HG03565 (cell line): ENCODE measurements at regions not wholly inside any gene's neighbourhood (a gene's known extent, or its start where the extent isn't known, plus 50 kb on each side); places are given as distances from the start of the nearest gene placed in this dataset.

Source experiments
- ATAC-seq: cut with Tn5 transposase; IDR thresholded peaks from one replicate; pipeline ENCODE4 v1.9.1; 2021; ENCODE audit warnings: mild to moderate bottlenecking, moderate library complexity; ENCODE audit not compliant: unreplicated experiment

DNA sequence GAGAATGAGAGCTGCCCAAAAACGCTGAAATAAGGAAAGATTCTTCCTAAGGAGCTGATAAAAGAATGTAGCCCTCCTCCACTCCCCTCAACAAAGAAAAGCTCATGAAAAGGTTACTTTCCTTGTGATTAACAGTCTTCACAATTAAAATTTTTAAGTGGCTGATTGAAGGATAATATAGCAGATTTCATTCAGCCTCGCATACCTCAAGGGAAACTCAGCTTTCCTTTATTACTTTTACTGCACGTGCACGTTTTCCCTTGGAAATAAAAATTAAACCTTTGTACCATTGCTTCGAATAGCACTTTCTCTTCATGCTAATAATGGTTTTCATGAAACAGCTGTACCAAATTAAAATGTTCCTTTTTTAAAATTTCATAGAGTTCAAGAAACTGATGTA lies 234.0 kb upstream of the GRAMD2B start:
- no peak for ATAC-seq

DNA sequence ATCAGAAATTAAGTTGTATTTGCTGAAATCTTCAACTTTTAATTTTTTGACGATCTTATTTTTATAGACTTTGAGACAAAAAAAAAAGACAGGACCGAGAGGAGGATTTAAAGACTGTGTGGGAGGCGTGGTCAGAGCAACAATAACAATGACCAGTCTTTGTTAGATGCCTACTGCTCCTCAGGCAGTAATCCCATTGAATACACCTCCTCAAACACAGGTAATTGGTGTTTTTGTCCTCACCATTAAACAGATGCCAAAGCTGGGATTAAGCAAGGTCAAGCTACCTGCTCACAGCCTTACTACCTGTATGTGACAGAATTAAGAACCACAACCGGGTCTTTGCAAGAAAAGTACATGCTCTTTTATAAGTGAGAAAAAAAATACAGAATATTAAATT lies 233.3 kb upstream of the GRAMD2B start:
- no peak for ATAC-seq

DNA sequence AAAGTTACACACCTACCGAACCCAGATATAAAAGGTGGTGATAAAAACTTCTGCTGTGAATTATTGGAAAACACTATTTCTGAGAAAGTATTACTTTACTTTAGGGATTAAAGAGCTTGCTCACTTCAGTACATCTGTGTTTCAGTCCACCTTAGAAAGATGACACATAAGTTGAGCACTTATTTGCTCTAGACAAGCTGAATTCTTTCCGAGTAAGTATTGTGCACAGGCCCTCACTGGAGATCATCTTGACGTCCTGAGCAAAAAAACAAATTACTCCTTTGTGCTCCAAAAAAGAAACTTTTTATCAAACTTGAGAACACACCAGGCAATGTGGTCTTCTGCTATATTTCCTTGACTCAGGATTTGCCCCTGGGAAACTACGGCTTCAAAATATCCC lies 231.0 kb upstream of the GRAMD2B start:
- no peak for ATAC-seq

DNA sequence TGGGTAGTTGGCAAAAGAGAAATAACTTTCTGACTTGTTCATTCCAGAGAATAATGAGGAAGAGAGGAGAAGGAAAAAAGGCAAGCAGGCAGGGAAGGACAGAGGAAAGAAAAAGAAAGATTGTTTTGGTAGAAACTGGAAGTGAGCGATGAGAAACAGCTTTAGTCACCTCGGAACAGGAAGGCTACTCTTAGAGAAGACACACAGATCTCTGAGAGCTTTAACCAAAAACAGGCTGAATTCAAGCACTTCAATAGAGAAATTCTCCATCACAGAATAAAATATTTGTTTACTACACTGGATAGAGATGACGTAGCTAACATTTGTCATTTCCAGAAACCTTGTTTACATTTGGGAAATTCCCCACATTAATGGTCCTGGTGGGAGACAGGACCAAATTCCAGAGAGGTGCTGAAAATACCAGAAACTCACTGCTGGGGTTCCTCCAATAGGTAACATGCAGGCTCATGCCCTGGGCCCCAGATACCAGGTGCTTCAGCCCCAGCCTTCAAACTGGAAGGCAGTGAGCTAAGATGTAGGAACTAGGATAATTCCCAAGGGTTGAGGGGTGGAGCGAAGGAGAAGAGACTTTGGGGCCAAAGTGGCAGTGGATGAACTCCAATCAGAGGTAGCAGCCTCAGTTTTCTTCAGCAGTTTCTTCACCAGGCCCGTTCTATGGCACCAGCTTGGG lies 227.7 kb upstream of the GRAMD2B start:
- ATAC-seq, result no peak

DNA sequence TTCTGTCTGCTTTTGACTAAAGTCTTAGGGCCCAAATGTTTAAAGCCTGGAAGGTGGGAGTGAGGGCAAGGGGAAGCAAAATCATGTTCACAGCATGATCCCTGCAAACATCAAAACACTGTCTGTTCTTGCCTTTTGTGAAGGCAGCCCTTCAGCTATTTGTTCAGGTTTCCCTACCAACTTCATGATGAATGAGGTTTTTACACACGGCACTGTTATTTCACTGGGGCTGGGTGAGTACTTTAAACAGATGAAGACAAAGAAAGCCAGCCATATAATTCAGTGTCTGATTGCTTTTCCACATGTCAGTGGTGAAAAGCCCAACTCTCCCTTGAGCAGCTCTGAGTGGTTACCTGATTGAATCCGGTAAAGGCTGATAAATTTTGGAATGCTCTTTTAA lies 224.7 kb upstream of the GRAMD2B start:
- no peak for ATAC-seq

DNA sequence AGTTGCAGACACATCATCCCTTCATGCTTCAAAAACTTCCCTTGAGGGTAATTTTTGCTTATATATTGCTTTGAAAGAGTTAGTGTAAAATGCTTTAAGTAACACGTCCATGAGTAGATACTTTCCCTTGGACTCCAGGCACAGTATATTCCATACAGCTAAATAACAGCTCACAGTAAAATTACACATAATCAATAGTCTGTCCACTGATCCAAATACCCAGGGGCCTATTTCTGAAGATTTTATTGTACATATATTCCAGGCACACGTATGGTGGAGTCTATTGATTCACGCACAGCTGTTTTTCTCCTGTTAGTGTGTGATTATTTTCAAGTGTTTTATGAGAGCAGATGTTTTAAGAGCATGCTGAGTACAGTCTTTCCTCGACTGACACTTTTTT lies 223.7 kb upstream of the GRAMD2B start:
- ATAC-seq, result no peak

DNA sequence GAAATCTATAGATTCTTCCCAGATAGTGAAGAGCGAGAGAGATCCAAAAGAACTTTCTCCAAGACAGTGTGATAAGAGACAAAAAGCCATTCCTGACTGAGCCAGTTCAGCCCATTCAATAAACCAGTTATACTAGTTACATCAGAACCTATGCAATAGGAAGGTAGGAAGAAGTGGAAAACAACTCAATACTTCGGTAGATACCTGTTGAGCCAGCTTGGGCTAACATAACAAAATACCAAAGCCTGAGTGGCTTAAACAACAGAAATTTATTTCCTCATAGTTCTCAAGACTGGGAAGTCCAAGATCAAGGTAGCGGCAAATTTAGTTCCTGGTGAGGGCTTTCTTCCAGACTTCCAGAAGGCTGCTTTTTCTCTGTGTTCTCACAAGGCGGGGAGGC lies 214.5 kb upstream of the GRAMD2B start:
- no peak for ATAC-seq

DNA sequence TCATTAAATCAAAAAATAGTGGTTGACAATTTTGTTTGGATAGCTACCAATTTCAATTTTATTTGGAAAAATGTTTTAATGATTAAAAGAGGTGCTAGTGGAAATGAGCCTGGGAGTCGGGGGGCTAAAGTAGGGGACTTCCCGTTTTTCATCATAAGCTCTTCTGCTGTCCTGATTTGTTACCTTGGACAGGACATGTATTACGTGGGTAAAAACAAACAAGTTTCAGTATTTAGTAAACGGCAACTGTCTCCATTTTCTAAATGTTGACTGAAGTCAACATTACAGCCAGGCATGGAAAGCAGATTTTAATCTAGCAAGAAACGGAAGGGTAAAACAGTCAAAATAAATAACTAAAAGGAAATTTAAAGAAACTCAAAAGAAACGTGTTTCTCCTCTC lies 212.3 kb upstream of the GRAMD2B start:
- no peak for ATAC-seq

DNA sequence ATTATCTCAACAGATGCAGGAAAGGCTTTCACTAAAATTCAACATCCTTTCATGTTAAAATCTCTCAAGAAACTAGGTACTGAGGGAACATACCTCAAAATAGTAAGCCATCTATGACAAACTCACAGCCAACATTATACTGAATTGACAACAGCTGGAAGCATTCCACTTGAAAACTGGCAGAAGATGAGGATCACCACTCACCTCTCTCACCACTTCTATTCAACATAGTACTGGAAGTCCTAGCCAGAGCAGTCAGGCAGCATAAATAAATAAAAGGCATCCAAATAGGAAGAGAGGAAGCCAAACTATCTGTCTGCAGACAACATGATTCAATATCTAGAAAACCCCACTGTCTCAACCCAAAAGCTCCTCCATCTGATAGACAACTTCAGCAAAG lies 203.6 kb upstream of the GRAMD2B start:
- ATAC-seq, result no peak

DNA sequence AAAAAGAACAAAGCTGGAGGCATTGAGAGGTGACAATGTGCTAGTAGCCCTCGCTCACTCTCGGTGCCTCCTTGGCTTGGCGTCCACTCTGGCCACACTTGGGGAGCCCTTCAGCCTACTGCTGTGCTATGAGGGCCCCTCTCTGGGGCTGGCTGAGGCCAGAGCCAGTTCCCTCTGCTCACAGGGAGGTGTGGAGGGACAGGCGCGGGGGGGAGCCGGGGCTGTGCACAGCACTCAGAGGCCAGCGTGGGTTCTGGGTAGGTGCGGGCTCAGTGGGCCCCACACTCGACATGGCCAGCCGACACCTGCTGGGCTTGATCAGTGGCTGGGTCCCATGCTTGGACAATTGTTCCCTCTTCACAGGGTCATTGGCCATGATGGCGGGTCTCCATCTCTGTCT lies 202.5 kb upstream of the GRAMD2B start:
- ATAC-seq, result no peak

DNA sequence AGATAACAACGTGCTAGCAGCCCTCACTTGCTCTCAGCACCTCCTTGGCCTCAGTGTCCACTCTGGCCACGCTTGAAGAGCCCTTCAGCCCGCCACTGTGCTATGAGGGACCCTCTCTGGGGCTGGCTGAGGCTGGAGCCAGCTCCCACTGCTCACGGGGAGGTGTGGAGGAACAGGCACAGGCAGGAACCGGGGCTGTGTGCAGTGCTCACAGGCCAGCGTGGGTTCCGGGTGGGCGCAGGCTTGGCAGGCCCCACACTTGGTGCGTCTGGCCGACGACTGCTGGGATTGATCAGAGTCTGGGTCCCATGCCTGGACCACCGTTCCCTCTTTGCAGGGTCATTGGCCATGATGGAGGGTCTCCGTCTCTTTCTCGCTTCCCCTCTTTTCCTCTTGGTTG lies 194.3 kb upstream of the GRAMD2B start:
- ATAC-seq, result no peak

DNA sequence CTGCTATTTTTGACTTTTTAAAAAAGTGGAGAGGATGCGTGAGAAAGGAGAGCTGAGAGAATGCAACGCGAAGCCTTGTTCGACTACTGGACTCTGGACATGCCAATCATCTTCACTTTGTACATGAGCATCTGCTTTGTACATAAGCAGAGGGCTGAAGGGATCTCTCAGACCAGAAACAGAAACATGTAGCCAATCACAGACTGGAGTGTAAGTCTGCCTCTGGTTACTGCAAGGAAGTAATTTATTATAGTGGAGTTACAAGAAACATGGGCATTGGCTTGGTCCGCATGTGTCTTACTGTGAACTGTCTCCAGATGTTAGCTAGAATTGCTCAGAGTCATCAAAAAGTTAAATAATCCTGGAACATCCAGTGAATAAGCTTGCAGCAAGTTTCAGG lies 190.0 kb upstream of the GRAMD2B start:
- ATAC-seq, result no peak

DNA sequence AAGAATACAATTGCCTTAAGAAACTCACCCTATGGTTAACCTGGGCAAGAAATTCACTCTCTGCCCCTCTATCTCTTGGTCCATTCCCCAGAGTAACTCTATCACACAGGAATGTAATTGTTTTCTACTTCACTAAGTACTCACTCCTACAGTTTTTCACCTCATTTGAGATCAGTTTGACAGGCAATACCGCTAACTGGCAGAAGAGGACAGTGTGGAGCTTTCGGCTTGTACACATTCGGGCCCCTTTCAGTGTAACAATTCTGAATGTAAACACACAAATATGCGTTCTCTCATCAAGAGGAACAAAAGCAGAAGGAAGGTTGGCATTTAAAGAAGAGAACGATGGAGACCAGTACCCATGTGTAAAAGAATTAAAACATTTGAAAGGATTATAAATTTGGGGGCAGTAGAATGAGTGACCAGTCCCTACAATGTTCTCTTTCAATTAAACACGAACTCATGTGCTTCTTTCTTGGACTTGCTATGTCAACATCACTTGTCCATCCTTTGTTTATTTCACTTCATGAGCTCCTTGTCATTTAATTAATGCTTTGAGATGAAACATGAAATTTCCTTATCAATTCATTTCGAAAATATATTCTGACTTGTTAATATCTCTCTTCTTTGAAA lies 188.5 kb upstream of the GRAMD2B start:
- ATAC-seq, result no peak

DNA sequence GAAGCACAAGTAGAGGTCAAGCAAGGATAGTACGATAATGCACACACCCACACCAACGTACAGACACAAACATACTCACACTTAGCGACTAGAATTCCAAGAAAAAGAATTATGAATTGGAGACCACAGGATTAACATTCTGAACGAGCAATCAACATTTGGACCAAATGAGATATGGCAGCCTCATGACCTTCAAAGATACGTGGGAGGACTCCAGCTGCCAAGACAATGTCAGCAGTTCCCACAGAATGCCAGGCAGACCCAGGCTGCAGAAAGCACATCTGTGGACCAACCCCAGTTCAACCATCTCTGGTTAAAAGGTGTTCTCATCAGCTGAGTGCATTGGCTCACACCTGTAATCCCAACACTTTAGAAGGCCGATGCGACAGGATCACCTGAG lies 187.6 kb upstream of the GRAMD2B start:
- no peak for ATAC-seq

DNA sequence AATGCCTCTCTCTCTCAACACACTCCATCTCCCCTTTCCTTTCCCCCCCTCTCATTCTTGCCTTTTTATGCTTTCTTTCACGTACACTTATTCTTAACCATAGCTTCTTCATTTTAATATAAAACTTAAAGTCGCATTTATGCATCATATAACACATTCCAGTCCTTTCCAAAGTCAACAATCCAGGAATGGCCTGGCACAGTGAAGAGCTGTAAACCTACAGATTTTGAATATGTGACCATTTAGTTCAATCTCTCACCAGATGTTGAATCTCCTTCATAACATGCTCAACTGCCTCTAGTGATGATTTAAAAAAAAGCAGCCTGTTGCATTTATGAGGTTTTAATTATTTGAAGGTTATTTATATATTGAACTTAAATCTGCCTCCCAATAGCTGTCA lies 186.2 kb upstream of the GRAMD2B start:
- ATAC-seq, result no peak

DNA sequence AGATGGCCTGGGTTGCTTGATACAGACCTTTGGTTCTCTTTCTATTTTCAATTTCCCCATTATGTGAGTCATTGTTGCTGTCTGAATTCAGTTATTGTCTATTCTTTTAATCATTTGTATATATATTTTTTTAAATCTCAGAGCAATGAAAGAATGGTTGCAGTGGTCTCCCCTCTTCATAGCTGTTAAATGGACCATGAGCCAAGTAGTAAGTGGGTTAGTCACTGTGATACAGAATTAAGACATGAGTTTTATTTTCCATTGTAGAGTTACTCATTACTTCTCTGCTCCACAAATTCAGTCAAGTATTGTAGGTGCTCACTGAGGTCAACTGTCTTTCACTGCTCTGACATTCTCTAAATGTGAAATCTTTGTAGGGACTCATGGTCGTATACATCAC lies 174.6 kb upstream of the GRAMD2B start:
- no peak for ATAC-seq

DNA sequence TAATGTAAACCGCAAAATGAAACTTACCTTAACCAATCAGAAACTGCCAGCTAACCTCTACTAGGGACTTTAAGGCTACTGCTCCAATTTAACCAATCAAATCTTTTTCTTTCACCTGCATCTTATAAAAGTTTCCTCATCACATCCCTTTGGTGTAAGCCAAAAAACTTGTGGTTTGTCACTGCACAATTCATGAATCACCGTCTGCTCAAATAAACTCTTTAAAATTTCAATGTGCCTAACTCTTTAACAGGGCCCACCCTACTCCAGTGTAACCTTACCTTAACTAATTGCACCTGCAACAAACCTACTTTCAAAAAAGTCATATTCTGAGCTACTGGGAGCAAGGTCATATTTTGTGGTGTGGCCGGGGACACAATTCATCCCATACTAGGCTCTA lies 172.2 kb upstream of the GRAMD2B start:
- ATAC-seq, result no peak

DNA sequence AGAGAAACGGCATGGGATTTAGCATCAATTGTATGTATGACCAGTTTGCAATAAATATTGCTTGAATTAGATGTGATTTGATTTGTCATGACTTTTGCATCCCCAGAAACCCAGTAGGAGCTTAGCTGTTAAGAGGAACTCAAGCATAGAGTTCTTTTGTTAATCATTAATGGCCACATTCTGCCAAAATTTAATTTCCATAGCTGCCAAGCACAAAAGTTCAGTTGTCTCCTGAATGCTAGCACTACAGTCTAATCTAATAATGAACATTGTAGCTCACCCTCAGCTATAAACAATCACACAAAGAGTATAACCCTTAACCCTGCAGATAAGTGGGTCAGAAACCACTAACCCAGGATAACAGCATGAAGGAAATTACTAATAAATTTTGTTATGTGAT lies 169.8 kb upstream of the GRAMD2B start:
- ATAC-seq, result no peak

DNA sequence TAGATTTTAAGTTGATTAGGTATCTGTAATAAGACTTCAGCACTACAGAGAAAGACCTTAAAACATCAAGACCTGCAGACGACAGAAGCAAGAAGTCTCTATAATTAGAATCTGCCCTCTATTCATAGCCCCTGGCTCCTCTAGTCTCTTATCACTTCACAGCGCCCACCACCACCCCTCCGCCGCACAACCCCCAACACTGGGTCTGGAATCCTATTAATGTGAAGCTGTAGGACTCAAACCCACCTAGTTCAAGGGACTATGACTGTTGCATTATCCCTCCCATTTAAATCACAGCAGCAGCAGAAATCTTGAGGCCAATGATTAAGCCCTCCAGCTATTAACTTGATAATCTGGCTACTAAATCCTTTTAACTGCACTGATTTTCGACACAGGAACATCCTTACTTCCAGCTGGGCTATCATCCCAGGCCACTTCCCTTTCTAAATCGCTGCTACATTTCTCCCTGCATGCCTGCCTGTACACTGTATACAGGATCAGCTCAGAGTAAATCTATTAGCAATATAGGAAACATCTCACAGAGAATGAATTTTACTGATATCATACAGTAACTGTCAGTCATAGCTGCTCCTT lies 159.5 kb upstream of the GRAMD2B start:
- no peak for ATAC-seq

DNA sequence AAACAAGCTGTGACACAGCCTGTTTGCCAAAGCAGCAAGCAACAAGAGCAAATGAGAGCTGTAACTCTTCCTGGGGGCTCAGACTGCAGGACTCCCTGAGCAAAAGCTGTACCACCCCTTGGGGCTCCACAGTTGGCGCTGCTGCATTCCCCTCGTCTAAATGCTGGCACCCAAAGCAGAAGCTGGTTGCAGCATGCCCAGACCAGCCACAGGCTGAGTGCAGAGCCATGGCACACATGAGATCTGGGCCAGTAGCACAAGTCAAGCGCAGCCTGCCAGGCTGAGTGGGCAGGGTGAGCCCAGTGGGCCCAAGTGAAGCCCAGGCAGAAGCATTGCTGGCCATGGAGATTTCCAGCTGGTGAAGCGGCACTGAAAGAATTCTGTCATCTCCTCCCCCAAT lies 157.3 kb upstream of the GRAMD2B start:
- ATAC-seq, result no peak

DNA sequence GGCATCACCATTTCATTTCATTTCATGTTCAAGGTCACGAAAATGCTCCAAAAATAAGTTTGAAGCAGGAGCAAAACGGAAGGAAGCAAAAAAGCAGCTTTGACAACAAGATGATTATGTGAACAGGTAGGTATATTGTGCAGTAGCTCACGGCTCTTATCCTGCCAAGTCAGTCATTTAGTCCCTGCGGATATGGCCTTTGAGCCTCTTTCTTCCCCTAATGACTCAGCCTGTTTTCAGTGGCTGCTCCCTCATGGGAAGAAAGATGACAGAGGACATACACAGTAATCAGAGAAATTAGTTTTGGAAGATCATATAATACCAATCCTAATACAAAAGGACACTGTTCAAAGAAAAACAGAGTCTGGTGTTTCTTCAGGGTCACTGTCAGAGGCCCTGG lies 155.8 kb upstream of the GRAMD2B start:
- no peak for ATAC-seq

DNA sequence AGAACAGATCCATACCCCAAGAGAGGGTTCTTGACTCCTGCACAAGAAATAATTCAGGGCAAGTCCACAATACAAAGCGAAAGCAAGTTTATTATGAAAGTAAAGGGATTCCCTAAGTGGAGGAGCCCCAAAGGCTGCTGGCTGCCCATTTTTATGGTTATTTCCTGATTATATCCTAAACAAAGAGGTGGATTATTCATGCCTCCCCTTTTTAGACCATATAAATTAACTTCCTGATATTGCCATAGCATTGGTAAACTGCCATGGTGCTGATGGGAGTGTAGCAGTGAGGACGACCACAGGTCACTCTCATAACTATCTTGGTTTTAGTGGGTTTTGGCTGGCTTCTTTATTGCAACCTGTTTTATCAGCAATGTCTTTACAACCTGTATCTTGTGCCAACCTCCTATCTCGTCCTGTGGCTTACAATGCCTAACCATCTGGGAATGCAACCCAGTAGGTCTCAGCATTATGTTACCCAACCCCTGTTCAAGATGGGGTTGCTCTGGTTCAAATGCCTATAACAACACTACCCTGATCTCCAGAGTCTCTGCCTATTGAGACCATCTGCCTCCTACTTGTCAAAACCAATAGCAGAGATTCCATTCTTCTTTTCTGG lies 154.4 kb upstream of the GRAMD2B start:
- no peak for ATAC-seq
